ENCODE measurements at regions not wholly inside any gene's neighbourhood (a gene's known extent, or its start where the extent isn't known, plus 50 kb on each side); places are given as distances from the start of the nearest gene placed in this dataset.

- no peak for DNase-seq (ENCODE audit: low spot score)
- TF ChIP-seq CTCF (IDR thresholded peaks at IDR 0.05; ENCODE audit: extremely low read depth, missing control alignments), result no peak
Observed at GRCh38 chr22:34866081-34866480, 199.9 kb upstream of the ISX start.

GRCh38 chr22:34866495-34867131 lies 199.3 kb upstream of the ISX start:
- no peak for TF ChIP-seq CTCF (IDR thresholded peaks at IDR 0.05; ENCODE audit: extremely low read depth, missing control alignments)
- no peak for DNase-seq (ENCODE audit: low spot score)

- DNase-seq (ENCODE audit: low spot score), result no peak
Observed at GRCh38 chr22:34877506-34877905, 188.5 kb upstream of the ISX start.

GRCh38 chr22:34878171-34878570 lies 187.8 kb upstream of the ISX start:
- no peak for TF ChIP-seq CTCF (IDR thresholded peaks at IDR 0.05; ENCODE audit: extremely low read depth, missing control alignments)
- DNase-seq (ENCODE audit: low spot score), result no peak

More at GRCh38 chr22:34877506-34877905, 188.5 kb upstream of the ISX start:
- TF ChIP-seq CTCF (IDR thresholded peaks at IDR 0.05; ENCODE audit: extremely low read depth, missing control alignments), result no peak

- TF ChIP-seq CTCF (IDR thresholded peaks at IDR 0.05; ENCODE audit: extremely low read depth, missing control alignments), result no peak
- DNase-seq (ENCODE audit: low spot score), result no peak
Observed at GRCh38 chr22:34879001-34879400, 187.0 kb upstream of the ISX start.

GRCh38 chr22:34880662-34881061 lies 185.3 kb upstream of the ISX start:
- no peak for DNase-seq (ENCODE audit: low spot score)
- TF ChIP-seq CTCF (IDR thresholded peaks at IDR 0.05; ENCODE audit: extremely low read depth, missing control alignments), result no peak

- TF ChIP-seq CTCF (IDR thresholded peaks at IDR 0.05; ENCODE audit: extremely low read depth, missing control alignments), result no peak
- DNase-seq (ENCODE audit: low spot score), result no peak
Observed at GRCh38 chr22:34881453-34881852, 184.5 kb upstream of the ISX start.

Data from GM20000 (cell line).